HG03095 (cell line): ENCODE measurements at regions not wholly inside any gene's neighbourhood (a gene's known extent, or its start where the extent isn't known, plus 50 kb on each side); places are given as distances from the start of the nearest gene placed in this dataset.
"Not testable (repeated sequence)": the region's sequence is repeated elsewhere in the genome, so short reads cannot be mapped to it uniquely, and the experiment has no call there.

Experiments used
- ATAC-seq: cut with Tn5 transposase; IDR thresholded peaks from one replicate; pipeline ENCODE4 v1.9.1; 2021; ENCODE audit warnings: moderate library complexity; ENCODE audit not compliant: unreplicated experiment

DNA sequence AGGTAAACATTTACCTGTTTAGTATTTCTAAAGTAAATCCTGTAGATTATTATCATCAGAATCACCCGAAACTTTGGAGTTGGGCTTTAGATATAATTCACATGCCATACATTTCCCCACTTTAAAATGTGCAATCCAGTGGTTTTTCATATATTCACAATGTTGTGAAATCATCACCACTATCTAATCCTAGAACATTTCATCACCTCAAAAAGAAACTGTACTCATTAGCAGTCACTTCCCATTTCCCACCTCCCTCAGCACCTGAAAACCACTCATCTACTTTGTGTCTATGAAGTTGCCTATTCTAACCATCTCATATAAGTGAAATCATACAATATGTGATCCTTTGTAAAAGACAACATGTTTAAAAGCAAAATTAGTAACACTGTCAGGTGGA is 182.6 kb downstream of the FZD1 start:
- no peak for ATAC-seq

- no peak for ATAC-seq
Observed at GRCh38 chr7:91455411-91455810, 191.2 kb downstream of the FZD1 start.

DNA sequence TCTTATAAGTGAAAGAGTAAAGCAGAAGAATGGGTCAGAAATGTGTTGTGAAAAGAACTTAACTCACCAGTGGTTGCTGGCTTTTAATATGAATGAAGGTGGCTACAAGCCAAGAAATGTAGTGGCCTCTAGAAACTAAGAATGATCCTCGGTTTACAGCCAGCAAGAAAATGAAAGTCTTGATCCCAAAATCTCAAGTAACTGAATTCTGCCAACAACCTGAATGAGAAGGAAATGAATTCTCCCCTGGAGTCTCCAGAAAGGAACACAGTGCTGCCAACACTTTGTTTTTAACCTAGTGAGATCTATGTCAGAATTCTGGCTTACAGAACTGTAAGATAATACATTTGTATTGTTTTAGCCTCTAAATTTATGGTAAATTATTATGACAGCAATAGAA is 193.0 kb downstream of the FZD1 start:
- ATAC-seq, result no peak

GRCh38 chr7:91459539-91459938 is 195.3 kb downstream of the FZD1 start:
- no peak for ATAC-seq

DNA sequence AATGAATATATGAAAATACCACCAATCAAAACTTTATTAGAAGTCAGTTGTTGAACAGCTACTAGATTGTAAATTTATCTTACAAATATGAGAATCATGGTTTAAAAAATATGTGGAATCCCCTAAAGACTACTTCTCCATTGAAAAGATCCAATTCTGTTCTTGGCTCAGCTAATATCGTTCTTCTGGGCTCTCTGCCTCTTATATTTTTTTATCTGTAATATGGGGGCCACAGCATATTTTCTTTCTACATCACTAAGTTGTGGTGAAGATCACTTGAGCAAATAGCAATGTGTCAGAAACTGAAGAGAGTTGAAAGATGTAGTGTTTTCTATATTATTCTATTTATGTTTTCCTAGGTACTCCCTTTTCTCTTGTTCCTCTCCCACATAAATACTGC is 198.1 kb downstream of the FZD1 start:
- no peak for ATAC-seq

DNA sequence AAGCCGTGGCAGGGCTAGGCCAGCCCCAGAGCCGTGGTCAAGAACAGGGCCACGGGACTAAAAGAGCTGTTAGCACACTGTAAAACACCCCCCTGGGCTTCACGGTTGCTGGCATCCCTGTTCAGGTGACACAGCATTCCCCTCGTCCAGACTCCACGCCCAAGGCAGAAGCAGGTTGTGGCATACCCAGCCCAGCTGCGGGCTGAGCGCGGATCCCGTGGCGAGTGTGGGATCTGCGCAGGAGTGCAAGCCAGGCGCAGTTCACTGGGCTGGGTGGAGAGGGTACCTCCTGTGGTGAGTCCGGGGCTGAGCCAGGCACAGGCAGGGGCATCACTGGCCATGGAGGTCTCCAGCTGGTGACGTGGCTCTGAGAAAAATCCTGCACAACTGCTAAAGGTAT is 199.1 kb downstream of the FZD1 start:
- ATAC-seq, result no peak

DNA sequence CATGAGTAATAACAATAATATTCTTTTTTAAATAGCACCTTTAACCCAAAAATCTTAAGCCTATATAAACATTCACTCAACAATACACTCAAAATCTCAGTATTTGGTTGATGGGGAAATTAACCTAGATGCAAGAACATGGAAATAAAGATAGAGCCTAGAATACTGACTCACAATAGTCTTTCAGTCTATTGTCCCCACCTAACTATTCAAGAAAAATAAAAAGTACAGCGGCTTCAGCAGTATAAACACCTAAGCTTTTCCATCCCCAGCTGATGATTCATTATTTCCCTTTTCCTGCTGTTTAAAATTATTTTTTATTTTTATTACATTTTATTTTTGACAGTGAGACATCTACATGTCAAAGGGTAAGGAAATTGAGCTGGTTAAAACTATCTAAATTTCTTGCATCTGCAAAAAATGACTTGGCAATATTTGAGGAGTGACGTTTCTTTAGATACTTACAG is 201.4 kb downstream of the FZD1 start:
- ATAC-seq, result no peak

- no peak for ATAC-seq
Observed at GRCh38 chr7:91468256-91468655, 204.0 kb downstream of the FZD1 start.

- no peak for ATAC-seq
Observed at GRCh38 chr7:91473619-91474018, 209.4 kb downstream of the FZD1 start.

DNA sequence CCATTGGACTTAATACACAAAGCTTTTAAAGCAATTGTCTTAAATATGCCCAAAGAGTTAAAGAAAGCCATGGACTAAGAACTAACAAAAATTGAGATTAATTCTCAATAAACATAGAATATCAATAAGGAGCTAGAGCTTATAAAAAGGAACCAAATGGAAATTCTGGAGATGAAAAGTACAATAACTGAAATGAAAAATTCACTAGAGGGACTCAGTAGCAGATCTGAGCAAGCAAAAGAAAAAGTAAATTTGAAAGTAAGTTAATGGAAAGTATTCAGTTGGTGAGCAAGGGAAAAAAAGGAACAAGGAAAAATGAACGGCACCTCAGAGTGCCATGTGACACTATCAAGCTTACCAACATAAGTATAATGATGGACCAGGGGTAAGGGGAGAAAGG is 209.8 kb downstream of the FZD1 start:
- ATAC-seq, result no peak

GRCh38 chr7:91480470-91480869 is 216.2 kb downstream of the FZD1 start:
- not testable (repeated sequence) for ATAC-seq

DNA sequence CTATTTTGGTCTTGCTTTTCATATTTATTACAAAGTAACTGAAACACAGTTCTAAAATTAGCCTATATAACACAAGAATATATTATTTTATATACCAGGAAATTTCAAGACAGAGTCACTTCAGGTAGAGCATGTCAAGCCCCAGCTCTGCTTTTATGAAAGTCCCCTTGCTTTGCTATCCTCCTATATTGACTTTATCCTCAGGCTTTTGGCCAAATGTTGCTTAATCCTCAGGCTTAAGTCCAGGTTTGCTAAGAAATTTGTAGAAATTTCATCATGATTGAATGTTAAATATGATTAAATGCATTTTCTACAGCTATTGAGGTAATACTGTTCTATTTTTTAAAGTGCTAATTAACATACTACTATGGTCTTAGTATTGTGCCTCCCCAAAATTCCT is 227.6 kb downstream of the FZD1 start:
- no peak for ATAC-seq

GRCh38 chr7:91492317-91492716 is 228.1 kb downstream of the FZD1 start:
- ATAC-seq, result no peak

DNA sequence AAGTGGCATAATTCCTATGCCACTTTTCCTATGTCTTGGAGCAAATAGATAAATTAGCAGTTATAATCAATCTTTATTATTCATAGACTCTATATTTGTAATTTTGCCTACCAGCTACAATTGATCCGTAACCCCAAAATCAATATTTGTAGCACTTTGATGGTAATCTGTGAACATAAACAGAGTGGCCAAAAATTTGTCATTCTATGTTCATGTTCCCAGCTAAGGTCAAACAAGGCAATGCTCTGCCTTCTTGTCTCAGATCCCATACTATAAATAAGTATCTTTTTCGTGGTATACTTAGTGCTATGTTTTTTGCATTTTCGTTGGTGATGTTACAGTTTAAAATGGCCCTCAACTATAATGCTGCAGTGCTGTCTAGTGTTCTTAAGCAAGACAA is 228.5 kb downstream of the FZD1 start:
- ATAC-seq, result no peak

GRCh38 chr7:91494450-91494849 is 230.2 kb downstream of the FZD1 start:
- ATAC-seq, result no peak

GRCh38 chr7:91496251-91496820 is 232.1 kb downstream of the FZD1 start:
- no peak for ATAC-seq

DNA sequence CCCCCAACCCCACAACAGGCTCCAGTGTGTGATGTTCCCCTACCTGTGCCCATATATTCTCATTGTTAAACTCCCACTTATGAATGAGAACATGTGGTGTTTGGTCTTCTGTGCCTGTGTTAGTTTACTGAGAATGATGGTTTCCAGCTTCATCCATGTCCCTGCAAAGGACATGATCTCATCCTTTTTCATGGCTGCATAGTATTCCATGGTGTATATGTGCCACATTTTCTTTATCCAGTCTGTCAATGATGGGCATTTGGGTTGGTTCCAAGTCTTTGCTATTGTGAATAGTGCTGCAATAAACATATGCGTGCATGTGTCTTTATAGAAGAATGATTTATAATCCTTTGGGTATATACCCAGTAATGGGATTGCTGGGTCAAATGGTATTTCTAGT is 233.0 kb downstream of the FZD1 start:
- not testable (repeated sequence) for ATAC-seq

DNA sequence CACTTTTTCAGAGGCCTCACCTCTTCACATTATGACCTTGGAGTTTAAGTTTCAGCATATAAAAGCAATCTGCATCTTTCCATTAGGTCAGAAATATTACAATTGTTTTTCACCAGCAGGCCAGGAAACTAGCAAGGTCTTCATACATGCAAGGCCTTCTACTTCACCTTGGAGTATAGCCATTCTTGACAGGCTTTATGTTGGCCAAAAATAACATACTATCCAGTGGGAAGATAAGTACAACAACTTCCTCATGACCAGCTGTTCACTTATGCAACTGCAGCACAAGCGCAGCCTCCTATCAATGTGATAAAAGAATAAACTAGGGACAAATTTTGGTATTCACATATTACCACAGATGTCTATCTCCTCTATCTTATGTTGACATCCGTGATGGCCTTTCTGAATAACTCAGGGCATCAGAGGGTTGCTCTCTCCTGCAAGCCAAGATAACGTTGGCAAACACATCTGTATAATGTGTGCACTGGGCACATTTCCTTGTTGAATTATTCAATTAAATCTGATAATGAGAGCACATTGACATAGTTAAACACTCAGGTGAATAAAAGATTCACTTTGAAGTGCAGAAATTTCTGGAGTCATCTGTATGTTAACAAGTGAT is 239.8 kb downstream of the FZD1 start:
- no peak for ATAC-seq

- no peak for ATAC-seq
Observed at GRCh38 chr7:91504919-91505318, 240.7 kb downstream of the FZD1 start.

DNA sequence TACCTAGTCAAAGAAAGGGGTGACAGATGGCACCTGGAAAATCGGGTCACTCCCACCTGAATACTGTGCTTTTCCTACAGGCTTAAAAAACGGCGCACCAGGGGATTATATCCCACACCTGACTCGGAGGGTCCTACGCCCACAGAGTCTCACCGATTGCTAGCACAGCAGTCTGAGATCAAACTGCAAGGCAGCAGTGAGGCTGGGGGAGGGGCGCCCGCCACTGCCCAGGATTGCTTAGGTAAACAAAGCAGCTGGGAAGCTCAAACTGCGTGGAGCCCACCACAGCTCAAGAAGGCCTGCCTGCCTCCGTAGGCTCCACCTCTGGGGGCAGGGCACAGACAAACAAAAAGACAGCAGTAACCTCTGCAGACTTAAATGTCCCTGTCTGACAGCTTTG is 242.7 kb downstream of the FZD1 start:
- not testable (repeated sequence) for ATAC-seq

GRCh38 chr7:91511861-91512260 is 247.6 kb downstream of the FZD1 start:
- not testable (repeated sequence) for ATAC-seq

- ATAC-seq, result no peak
Observed at GRCh38 chr7:91512958-91513357, 248.7 kb downstream of the FZD1 start.

GRCh38 chr7:91514591-91514990 is 250.4 kb downstream of the FZD1 start:
- ATAC-seq, result no peak
